ENCODE measurements at regions not wholly inside any gene's neighbourhood (a gene's known extent, or its start where the extent isn't known, plus 50 kb on each side); places are given as distances from the start of the nearest gene placed in this dataset.
A peak's percentile ranks its signal among the peaks of the same experiment; 100 is the strongest.

GRCh38 chr1:218980881-218981280 is 192.8 kb upstream of the LYPLAL1 start:
- ChIA-PET CTCF (no interaction called here), POLR2A (no interaction called here)
- Histone ChIP-seq H3K4me1 (no peaks in the 10 kb centered on the region), H3K4me3 (no peak overlapping the region), H3K27ac (no peak overlapping the region), H3K4me2 (no peak overlapping the region), H3K9me3 (no peaks in the 10 kb centered on the region)
- DNase-seq (ENCODE audit: low read depth in 1 of 2, low spot score in 1 of 2) (no peak), FAIRE-seq (no peak), ATAC-seq (no peak)
- no peak for TF ChIP-seq MYC (IDR thresholded peaks at IDR 0.05; ENCODE audit: borderline replicate concordance, low read length)
- TF ChIP-seq REST (IDR thresholded peaks at IDR 0.05), result no peak
- TF ChIP-seq BHLHE40 (IDR thresholded peaks at IDR 0.05; ENCODE audit: low read depth, low read length), result no peak
- TF ChIP-seq ELK1 (IDR thresholded peaks at IDR 0.05; ENCODE audit: low read depth, low read length), result no peak
- 96% methylated on average over 2 of the region's 2 CpGs for WGBS (ENCODE audit: missing lambda C conversion rate)

GRCh38 chr1:218982482-218982881 is 191.2 kb upstream of the LYPLAL1 start:
- ATAC-seq (no peak), FAIRE-seq (no peak), DNase-seq (ENCODE audit: low read depth in 1 of 2, low spot score in 1 of 2) (no peak)
- POLR2A ChIA-PET, result no interaction called here
- 92% methylated on average over 5 of the region's 6 CpGs for WGBS (ENCODE audit: missing lambda C conversion rate)
- CTCF ChIA-PET, result interaction anchor here (0.7 to 1.0 kb wide), 2 partner anchors 15 to 23 kb away, joined by 3 read pairs; no protein-coding TSS in a partner anchor
- Histone ChIP-seq H3K9me3 (no peaks in the 10 kb centered on the region), H3K4me2 (no peak overlapping the region), H3K4me1 (no peaks in the 10 kb centered on the region), H3K4me3 (no peak overlapping the region), H3K27ac (no peak overlapping the region)
- no peak for TF ChIP-seq CHD4 (IDR thresholded peaks at IDR 0.05; ENCODE audit: borderline replicate concordance)
- no peak for TF ChIP-seq CBX8 (IDR thresholded peaks at IDR 0.05)
- TF ChIP-seq HDAC2 (IDR thresholded peaks at IDR 0.05), result no peak
- TF ChIP-seq RFX5 (IDR thresholded peaks at IDR 0.05), result no peak
- no peak for TF ChIP-seq REST (IDR thresholded peaks at IDR 0.05)
- no peak for TF ChIP-seq MAFK (IDR thresholded peaks at IDR 0.05; ENCODE audit: partially characterized antibody)
- TF ChIP-seq NFE2L2 (conservative IDR thresholded peaks at IDR 0.05; ENCODE audit: low read length), result no peak
- TF ChIP-seq PHF8 (IDR thresholded peaks at IDR 0.05; ENCODE audit: borderline replicate concordance, low read depth), result no peak

DNA sequence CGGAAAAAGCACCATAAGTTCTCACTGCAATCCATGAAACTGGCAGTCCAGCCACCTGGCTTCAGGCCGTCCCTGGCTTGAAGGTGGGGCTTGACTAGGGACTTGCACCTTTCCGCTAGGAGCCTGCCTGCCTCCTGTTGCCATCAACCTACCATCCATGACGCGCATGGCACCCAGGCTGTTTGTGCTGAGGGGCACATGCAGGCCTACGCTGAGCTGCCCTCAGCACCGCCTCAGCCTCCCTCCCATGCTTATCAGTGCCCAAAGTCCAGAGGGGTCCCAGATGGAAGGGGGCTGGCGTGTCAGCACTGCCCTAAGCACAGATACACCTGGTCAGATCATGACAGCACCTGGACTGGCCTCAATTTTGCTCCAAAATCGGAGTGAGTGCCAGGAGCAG is 190.2 kb upstream of the LYPLAL1 start:
- H3K4me1 ChIP-seq, result no peaks in the 10 kb centered on the region
- ChIA-PET POLR2A (no interaction called here), CTCF (interaction anchor here (1.0 kb wide), 1 partner anchor 22 kb away, joined by 3 read pairs; no protein-coding TSS in a partner anchor)
- ATAC-seq (no peak), FAIRE-seq (no peak), DNase-seq (ENCODE audit: low read depth in 1 of 2, low spot score in 1 of 2) (no peak)
- no peak overlapping the region for H3K4me3 ChIP-seq
- no peaks in the 10 kb centered on the region for H3K9me3 ChIP-seq
- TF ChIP-seq POLR2AphosphoS2 (conservative IDR thresholded peaks at IDR 0.05; ENCODE audit: low read length) (no peak), ELK1 (IDR thresholded peaks at IDR 0.05; ENCODE audit: low read depth, low read length) (no peak), FOXS1 (CRISPR knock-in tag; IDR thresholded peaks at IDR 0.05) (no peak), RARB (CRISPR knock-in tag; IDR thresholded peaks at IDR 0.05) (no peak), EHMT2 (IDR thresholded peaks at IDR 0.05; ENCODE audit: low read depth) (no peak), MYC (IDR thresholded peaks at IDR 0.05; ENCODE audit: borderline replicate concordance, low read length) (no peak), TFCP2L1 (CRISPR knock-in tag; IDR thresholded peaks at IDR 0.05) (no peak), JUN (IDR thresholded peaks at IDR 0.05) (no peak), FOSL2 (IDR thresholded peaks at IDR 0.05) (no peak), FOSL2 (CRISPR knock-in tag; IDR thresholded peaks at IDR 0.05) (no peak), KDM1A (IDR thresholded peaks at IDR 0.05; ENCODE audit: low read depth) (no peak), GATA3 (IDR thresholded peaks at IDR 0.05; ENCODE audit: borderline replicate concordance) (no peak), HOXB13 (CRISPR knock-in tag; IDR thresholded peaks at IDR 0.05; ENCODE audit: low read depth) (no peak)
- WGBS (ENCODE audit: missing lambda C conversion rate), result 70% methylated on average over 4 of the region's 9 CpGs
- H3K4me2 ChIP-seq, result no peak overlapping the region
- peak overlapping the region in 1 of 2 experiments; percentile 21; a peak in 1 of 6 replicates for H3K27ac ChIP-seq
